ENCODE measurements at regions not wholly inside any gene's neighbourhood (a gene's known extent, or its start where the extent isn't known, plus 50 kb on each side); places are given as distances from the start of the nearest gene placed in this dataset.

DNA sequence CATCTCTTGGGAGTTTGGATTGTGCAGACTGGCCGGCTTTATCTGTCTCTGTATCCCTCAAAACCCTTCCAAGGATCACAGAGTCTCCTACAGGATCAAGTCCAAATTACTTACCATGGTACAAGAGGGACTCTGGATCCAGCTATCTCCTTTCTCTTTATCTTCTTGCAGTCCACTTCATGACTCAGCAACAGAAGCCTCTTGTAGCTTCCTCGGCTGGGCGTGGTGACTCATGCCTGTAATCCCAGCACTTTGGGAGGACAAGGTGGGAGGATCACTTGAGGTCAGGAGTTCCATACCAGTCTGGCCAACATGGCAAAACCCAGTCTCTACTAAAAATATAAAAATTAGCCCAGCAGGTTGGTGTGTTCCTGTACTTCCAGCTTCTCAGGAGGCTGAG lies 189.7 kb downstream of the BCAT1 start:
- no peak for DNase-seq

DNA sequence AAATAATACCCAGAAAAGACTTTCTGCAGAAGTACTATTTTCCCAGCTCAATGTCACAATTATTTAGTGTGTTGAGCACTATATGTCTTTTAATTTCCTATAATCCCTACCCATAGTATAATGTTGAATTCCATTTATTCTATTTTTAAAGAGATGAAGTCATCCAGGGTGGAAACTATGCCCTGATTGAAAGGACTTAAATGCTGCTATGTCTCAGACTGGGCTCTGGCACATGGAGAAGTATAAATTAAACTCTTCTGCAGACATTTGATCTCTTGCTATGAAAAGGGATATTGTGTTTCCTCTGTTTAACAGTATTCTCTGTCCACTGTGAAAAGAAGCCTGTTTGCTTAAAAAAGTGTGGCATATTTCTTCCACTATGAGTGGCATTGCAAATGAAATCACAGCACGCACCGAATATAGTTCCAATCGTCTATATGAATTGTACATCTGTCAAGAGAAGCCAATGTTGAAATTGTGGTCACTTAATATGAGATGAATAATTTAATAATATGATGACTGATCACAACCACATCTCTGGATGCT lies 192.3 kb downstream of the BCAT1 start:
- DNase-seq, result no peak

DNA sequence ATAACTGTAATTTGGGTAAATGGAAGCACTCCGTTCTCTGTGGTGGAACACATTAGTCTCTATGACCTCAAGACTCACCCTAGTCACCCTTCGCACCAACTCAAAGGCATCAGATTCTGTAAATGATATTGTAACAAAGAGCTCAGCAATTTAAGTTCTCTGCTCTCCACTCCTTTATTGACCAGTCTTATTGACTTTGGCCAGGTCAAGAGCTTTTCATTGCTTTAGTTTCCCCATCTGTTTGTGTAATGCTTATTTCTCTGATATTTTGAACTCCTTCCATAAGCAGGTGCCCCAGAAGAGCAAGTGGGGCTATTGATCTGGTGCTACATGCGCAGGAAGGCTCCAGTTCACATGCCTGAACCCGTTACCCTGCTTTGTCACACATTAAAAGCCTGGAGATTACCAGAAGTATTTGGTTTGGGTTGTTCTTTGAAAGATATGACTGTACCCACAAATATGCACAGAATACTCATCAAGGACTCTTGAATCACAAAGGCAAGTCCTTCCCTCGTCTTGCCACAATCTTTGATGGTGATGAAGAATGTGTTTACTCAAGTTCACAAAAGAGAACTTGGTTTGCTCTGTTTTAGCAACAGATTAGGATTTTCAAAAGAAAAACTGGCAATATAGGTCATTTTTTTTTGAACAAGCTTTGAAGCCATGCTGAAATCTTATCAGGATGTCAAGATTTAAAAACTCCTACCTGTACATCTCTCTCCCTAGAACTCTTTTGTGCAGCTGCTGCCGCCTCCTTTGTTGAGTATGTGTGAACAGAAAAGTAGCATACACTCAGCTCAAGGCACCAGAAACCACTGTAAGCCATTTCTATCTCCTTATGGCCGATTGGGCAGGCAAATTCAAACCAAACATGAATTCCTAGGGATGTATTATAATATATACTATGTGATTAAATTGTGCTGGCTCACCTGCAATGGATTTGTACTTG lies 193.9 kb downstream of the BCAT1 start:
- DNase-seq, result no peak

DNA sequence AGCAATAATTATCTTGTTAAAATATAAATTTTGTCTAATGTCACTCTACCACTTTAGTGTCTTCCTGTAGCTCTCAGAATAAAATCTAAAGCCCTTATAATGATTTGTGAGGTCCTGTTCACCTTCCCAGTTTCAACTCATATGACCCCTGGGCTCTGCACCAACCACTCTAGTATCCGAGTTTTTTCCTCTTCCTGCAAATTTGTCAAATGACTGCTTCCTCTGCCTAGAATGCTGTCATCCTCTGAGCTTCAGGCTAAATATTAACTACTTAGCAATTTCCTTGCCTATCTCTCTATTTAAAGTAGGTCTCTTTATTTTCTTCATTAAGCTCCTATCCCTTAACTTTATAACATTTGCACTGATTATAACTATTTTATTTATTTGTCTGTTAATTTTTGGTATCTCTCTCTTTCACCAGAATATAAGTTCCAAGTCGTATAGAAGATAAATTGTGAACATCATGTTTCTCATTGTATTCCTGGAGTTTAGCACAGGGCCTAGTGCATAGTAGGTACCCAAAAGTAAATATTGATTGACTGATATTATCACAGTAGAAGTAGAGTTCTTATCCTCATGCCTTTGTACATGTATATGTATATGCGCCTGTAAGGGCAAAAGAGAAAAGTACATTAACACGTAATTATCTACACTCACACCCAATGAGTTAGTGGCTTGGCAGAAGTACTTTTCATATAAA lies 196.0 kb downstream of the BCAT1 start:
- no peak for DNase-seq

DNA sequence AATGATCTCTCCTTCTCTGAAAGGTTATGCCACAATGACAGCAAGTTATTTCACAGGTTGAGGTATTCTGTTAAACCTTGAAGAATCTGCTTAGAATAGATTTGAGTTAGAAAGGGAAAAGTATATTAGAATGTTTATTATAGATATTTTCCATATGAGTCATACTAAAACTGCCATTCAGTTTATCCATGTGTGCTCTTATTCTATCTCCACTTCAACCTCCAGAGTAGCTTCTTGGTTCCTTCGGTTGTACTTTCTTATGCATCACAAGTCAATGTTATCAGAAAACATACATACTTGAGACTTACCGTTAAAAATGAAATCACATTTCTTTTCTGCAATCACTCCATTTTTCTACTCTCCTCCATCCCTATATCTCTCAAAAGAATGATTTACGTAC lies 197.7 kb downstream of the BCAT1 start:
- DNase-seq, result no peak

DNA sequence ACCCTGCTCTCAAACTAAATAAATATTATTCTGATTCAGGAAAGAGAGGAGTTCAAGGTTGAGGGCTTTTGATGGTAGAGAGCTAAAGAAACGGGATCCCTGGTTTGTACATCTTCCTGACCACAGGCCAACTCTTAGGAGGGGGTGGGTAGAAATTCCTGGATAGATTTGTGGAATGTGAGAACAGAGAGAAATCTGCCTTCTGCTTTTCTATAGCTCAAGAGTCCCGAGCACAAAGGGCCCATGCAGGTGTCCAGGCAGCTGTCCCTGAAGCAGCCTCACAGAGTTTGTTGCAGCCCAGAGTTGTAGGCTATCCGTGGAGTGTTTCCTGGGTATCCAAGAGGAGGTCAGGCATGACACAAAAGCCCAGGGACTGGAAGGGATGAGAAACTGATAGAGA lies 198.6 kb downstream of the BCAT1 start:
- DNase-seq, result no peak

DNA sequence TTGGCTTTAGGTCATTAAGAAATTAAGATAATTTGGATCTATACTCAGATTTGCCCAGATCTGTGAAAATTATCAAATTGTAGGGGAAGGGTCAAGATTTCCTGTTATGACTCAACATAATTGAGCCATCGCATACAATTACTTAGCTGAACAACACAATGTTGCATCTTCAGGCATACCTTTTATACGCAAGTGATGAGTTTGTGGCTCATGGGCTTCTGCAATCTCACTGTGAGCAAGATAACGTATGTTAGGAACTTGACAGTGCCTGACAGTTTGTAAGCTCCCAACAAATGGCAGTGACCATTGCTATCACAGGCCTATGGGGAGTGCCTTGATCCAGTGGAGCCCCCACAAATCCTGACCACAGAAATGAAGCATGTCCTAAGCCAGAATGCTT lies 199.7 kb downstream of the BCAT1 start:
- no peak for DNase-seq

DNA sequence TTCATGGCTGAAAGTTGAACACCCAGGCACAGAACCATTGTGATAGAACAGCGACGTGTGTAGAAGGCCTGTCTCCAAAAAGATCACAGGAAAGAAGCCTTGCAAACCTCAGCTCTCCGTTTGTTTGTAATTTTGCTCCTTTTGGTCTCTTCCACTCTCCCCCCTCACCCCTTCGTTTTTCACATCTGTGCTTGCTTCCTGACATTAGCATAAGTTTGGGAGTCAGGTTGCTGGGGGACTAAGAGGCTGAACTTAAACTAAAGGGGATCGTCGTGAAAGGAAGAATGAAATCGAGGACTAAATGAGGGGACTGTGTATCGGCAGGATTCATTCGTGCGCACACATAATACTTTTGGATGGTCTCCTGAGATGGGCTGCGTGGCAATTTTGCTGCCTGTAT lies 200.6 kb downstream of the BCAT1 start:
- DNase-seq, result no peak

DNA sequence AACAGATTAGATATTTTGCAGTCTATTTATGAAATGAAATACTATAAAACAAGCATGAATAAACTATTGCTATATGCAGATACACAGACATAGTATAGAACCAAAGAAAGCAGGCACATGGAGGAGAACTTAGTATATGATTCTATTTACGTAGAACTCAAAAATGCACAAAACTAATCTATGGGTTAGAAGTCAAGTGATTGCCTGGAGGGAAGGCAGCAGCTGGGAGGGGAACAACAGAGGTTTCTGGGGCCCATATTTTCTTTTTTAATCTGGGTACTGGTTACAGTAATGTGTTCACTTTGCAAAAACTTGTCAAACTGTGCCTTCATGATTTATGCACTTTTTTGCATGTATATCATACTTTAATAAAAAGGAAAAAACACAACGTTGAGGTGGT lies 202.0 kb downstream of the BCAT1 start:
- DNase-seq, result no peak

DNA sequence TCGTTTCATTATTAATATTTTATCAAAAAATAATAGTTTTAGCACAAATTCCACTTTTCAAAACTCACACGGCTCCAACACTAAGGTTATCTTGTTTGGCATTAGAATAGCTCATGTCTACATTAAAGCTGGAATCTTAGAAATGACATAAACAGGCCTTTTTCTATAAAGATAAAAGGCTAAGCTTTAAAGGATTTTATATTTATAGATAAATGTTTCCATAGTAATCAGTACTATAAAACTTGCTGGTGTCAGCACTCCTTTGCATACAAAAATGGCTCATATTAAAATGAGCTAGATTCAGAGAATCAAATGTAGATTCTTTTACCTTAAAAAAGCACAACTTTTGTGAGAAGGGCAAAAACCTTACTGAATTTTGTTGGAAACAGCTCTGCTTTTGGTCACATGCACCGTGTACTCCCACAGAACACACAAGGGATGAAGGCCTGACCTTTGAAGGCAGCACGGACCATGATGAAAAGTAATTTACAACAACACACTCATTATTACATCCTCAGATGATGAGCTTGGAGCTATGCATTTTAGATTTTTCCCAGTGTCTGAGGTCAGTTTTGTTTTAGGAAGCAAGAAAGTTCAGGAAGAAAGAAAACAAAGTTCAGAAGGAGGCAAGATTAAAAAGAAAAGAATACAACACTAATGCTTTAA lies 202.8 kb downstream of the BCAT1 start:
- no peak for DNase-seq

DNA sequence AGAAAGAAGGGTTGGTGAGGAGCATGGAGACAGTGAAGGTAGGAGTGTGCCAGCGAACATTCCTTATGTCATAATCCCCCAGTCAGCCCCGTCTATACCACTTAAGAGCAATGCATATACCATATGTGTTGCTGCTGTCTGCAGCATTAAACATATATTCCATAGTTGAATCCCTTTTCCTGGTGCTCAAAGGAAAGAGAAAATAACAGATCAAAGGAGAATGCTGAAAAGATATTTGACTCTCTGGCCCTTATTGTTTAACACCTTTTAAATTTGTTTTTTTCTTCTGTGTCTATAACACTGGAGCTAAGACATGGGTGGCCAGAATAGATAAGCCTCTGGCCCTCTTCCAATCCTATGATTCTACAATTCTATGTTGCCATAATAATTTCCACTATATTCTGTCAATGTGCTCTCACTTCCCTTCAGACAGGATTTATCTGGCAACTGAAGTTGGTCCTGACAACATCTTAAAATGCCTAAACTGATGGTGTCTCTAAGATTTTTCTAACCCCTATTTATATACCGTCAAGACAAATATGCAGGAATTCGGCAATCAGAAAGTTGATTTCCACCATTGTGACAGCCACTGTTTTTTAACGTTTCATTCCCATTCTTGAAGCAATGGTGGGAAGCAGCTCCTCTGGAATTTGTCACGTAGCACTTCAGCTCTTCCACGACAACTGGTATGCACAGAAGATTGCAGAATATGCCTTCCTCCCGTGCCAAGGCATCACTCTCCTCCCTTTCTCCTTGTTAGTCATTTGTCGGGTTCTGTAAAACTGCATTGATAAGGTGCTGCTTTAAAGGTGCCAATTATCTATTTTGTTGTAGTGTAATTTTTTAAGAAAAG lies 204.7 kb downstream of the BCAT1 start:
- DNase-seq, result no peak

DNA sequence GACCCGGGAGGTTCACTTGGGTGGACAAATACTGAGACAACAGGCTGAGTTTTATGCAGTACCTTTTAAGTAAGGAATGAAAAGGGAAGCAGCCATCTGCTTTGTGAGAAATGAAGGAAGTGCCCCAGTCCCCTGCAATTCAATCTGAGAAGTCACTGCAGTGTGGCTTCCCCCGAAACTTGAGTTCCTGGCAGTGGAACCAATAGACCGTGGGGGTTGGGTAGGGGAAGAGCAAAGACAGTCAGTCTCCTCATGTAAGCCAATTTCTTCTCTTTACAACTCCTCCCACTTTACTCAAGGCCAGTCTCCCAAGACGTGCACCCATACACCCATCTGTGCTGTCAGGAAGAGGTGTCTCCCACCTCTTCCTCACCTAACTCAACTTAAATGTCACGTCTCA lies 206.5 kb downstream of the BCAT1 start:
- DNase-seq, result no peak

DNA sequence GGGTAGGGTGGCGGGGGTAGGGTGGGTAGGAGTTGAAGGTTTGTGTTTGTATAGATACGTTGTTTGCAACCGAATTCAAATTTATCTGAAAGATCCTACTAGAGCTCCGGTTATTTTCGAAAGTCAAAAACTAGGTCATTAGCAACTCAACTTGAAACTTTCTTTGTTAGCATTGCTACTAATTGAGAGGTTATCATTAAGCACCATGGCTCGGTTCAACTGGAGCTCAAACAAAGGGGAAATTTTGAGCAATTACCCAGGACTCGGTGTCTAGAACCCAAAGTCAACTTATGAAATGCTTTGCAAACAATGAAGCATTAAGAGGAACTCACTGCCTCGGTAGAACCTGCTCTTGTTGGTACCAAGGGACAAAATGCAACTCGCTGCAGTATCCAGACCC lies 207.7 kb downstream of the BCAT1 start:
- DNase-seq, result no peak

DNA sequence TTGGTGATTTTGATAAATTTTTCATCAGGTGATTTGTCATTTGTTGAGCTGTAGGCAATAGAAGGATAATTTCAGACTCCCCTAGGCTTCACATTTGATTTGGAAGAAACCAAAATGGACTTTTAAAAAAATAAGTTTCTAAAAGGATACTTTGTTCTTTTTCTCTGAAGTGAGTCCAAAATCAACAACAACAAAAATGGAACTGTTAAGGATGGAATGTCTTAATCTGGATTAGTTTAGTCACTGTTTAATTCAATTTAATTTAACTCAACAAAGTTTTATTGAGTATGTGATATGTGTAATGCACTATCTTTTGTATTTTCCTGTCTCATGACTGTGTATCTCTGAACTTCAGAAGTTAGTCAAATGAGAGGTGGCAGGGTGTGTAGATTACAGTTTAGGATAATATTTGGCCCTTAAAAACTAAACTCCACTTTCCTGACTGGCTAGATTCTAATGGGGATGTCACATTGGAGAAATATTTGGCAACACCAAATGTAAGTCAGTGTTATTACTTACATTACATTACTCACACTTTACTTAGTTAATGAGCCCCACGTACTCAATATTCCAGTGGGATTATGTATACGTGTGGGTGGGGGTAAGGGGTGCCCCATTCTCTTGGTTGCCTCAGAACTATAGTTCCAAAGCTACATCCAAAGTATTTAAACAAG lies 209.7 kb downstream of the BCAT1 start:
- no peak for DNase-seq

DNA sequence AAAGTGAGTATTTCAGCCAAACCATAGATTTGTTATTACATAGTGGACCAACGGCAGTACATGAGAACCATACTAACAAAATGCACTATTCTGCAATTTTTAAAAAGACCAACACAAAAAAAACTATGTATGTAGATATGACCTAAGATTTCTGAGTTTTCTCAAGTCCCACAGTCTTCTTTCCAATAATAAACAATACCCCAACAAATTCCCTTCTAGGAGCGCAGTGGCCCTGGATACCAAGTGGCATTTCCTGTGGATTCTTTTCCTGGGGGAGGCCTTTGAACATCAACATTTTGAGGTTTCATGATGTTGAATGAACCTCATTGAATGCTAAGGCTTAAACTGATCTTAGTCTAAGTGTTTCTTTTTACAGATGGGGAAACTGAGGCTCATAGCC lies 210.5 kb downstream of the BCAT1 start:
- no peak for DNase-seq

DNA sequence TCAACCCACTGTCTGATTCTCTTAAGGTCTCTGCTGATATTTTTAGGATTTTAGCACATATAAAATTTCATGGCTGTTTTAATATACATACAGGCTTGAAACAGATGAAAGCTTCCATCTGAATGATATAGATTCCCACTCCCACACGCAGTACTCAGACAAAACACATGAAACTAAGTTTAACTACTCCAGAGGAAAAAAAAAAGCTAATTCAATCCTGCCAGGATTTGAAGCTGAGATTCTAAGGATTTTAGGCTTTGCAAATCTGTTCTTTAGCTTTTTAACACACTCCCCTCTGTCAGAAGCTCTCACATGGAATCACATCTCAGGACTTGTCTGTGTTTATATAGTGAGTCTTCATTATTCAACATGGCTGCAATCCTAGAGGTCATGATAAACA lies 217.3 kb downstream of the BCAT1 start:
- no peak for DNase-seq

DNA sequence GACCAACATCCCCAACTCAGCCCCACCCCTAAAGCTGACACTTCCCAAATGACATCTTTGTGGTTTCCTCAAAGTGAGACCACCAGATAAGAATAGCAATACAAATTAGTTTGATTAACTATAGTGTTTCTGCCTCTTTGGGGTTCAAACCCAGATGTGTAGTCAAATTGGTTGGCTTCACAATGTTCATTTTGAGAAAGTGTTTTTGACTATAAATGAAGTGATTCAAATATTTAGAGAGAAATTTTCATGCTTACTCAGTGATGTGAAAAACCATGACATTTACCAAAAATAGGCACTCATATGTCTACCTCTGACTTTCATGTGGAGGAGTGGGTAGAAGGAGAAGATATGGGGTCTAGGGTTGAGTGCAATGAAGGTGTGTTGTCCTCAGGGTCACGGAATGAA lies 218.4 kb downstream of the BCAT1 start:
- no peak for DNase-seq

DNA sequence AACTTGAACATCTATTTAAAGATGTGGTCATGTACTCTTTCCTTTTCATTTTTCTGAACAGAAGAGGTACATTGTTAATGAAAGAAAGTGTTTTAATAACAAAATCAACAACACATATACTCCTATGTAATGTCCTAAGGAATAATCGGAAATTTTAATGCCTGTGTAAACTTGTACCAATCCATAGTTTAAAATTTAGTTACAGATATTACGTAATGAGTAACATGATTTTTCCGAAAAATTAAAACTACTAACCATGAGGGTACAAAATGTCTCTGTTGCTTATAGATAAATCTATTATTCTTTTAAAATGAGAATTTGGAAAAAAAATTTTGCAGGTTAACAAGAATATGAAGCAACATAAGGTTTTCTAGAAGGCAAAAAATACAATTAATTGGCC lies 220.1 kb downstream of the BCAT1 start:
- no peak for DNase-seq

DNA sequence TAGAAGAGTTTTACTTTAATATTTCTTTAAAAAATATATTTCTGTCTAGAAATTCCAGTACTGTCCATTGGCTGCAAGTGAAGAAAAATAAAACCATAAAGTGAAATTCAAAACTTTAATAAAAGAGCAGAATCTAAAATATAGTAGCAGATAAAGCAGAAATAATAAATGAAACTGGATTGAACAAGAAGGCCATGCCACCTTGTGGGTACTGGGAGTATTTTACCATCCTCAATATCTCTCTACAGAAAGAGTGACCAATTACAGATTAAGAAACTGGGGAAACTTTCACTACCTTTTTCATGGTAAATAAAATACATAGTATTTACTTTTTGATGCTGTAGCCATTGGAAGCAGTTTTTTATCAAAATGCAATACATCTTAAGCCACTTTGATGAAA lies 220.5 kb downstream of the BCAT1 start:
- DNase-seq, result no peak

DNA sequence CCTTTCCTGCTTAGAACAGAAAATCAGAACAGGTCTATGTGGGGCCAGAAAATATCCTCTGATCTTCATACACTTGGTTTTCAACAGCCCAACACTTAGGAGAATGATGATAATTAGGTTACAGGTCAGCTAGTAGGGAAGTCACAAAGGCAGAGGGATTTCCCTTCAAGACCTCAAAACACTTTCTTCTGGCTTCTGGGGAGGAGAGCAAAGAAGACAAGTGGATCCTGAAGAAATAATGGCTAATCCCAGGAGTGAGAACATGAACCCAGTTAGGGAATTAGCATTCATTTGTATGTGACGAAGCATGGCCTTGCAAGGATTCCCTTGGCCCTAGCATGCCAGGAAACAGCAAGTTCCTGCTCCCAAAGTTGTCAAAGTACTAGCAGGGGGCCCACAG lies 223.3 kb downstream of the BCAT1 start:
- no peak for DNase-seq

DNA sequence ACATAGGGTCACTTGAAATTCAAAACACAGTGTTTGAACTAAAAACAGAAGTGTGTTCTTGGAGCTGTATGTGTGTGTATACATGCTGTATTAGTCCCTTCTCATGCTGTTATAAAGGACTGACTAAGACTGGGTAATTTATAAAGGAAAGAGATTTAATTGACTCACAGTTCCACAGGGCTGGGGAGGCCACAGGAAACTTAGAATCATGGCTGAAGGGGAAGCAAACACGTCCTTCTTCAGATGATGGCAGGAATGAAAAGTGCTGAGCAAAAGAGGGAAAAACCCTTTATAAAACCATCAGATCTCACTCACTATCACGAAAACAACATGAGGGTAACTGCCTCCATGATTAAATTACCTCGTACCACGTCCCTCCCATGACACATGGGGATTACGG lies 224.1 kb downstream of the BCAT1 start:
- DNase-seq, result no peak

DNA sequence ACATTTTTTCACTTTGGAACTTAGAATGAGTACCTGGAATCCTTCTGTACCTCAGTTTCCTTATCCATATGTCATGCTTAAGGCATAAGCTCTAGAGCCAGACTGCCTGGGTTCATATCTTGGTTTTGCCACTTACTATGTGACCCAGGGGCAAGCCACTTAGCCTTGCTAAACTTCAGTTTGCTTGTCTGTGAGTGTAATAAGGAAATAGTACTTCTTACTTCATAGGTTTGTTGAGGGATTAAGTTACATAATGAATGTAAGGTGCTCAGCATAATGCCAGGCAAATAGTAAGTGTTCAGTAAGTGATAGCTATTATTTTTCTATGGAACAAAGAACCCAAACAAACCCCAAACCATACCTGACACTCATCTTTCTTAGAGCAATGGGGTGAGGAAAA lies 225.1 kb downstream of the BCAT1 start:
- no peak for DNase-seq
